Astrocyte (in vitro differentiated cells and primary cell): ENCODE measurements at regions not wholly inside any gene's neighbourhood (a gene's known extent, or its start where the extent isn't known, plus 50 kb on each side); places are given as distances from the start of the nearest gene placed in this dataset.

Experiments used
- DNase-seq: peaks from one replicate; pipeline ENCODE4 v3.0.0-alpha.2; 2010; ENCODE audit warnings: low read depth
- FAIRE-seq: peaks from 2 replicates; lab custom pipeline; 2011; peaks lifted over from hg19 to GRCh38; lab: Jason Lieb, UNC
- H2AFZ ChIP-seq: 2 replicates; pipeline ENCODE4 v1.6.0; 2012; ENCODE audit warnings: low read depth, low read length, inconsistent platforms
- H3K27ac ChIP-seq: 2 replicates; pipeline ENCODE4 v1.5.1; 2011; ENCODE audit warnings: low read depth, low read length, inconsistent platforms
- H3K27me3 ChIP-seq: 2 replicates; pipeline ENCODE4 v1.6.0; 2011; ENCODE audit warnings: low read length, inconsistent platforms; ENCODE audit not compliant: insufficient read depth
- H3K36me3 ChIP-seq: 2 replicates; pipeline ENCODE4 v1.5.1; 2011; ENCODE audit warnings: low read length, inconsistent platforms; ENCODE audit not compliant: insufficient read depth
- H3K4me1 ChIP-seq: 2 replicates; pipeline ENCODE4 v1.5.1; 2011; ENCODE audit warnings: low read length, inconsistent platforms; ENCODE audit not compliant: insufficient read depth
- H3K4me2 ChIP-seq: 2 replicates; pipeline ENCODE4 v1.6.0; 2012; ENCODE audit warnings: low read length, inconsistent platforms
- H3K4me3 ChIP-seq: 2 replicates; pipeline ENCODE4 v1.5.1; 2011; ENCODE audit warnings: low read depth, mild to moderate bottlenecking, low read length, inconsistent platforms; ENCODE audit not compliant: insufficient read depth
- H3K79me2 ChIP-seq: 2 replicates; pipeline ENCODE4 v1.6.0; 2012; ENCODE audit warnings: mild to moderate bottlenecking, low read length, inconsistent platforms; ENCODE audit not compliant: insufficient read depth
- H3K9ac ChIP-seq: 2 replicates; pipeline ENCODE4 v1.6.0; 2012; ENCODE audit warnings: mild to moderate bottlenecking, low read length, inconsistent platforms
- H3K9me3 ChIP-seq: 2 replicates; pipeline ENCODE4 v1.5.1; 2012; ENCODE audit warnings: low read depth, mild to moderate bottlenecking, low read length, inconsistent platforms; ENCODE audit not compliant: insufficient read depth
- H4K20me1 ChIP-seq: 2 replicates; pipeline ENCODE4 v1.6.0; 2012; ENCODE audit warnings: low read length, inconsistent platforms; ENCODE audit not compliant: insufficient read depth
- H3K27ac Mint-ChIP-seq: one replicate; pipeline ENCODE4 v1.8.0; 2021; ENCODE audit warnings: mild to moderate bottlenecking, mixed read lengths; ENCODE audit not compliant: unreplicated experiment
- H3K27me3 Mint-ChIP-seq: one replicate; pipeline ENCODE4 v1.8.0; 2021; ENCODE audit warnings: low read depth, mixed read lengths; ENCODE audit not compliant: unreplicated experiment
- H3K36me3 Mint-ChIP-seq: one replicate; pipeline ENCODE4 v1.8.0; 2021; ENCODE audit warnings: low read depth, mixed read lengths; ENCODE audit not compliant: unreplicated experiment
- H3K4me1 Mint-ChIP-seq: one replicate; pipeline ENCODE4 v1.8.0; 2021; ENCODE audit warnings: low read depth, mixed read lengths; ENCODE audit not compliant: unreplicated experiment
- H3K4me3 Mint-ChIP-seq: one replicate; pipeline ENCODE4 v1.8.0; 2021; ENCODE audit warnings: mild to moderate bottlenecking, moderate library complexity, mixed read lengths; ENCODE audit not compliant: unreplicated experiment
- H3K9me3 Mint-ChIP-seq: one replicate; pipeline ENCODE4 v1.8.0; 2021; ENCODE audit warnings: mild to moderate bottlenecking, mixed read lengths; ENCODE audit not compliant: unreplicated experiment
- CTCF ChIP-seq: IDR thresholded peaks from 2 replicates; pipeline ENCODE4 v1.5.1; 2011; ENCODE audit warnings: low read depth, mild to moderate bottlenecking, inconsistent platforms, low read length, moderate library complexity; ENCODE audit not compliant: insufficient read depth
- EZH2 ChIP-seq: IDR thresholded peaks from 2 replicates; pipeline ENCODE4 v1.6.1; 2012; ENCODE audit warnings: mild to moderate bottlenecking, low read length, inconsistent platforms; ENCODE audit not compliant: insufficient read depth

- H3K9me3 ChIP-seq = no peaks in the 10 kb centered on the region
- Mint-ChIP-seq H3K36me3 (no peaks in the 10 kb centered on the region), H3K27ac (no peak overlapping the region), H3K4me3 (no peak overlapping the region), H3K4me1 (no peaks in the 10 kb centered on the region), H3K27me3 (peaks cover 6% of the 10 kb centered on the region), H3K9me3 (peaks cover 2% of the 10 kb centered on the region)
- no peaks in the 10 kb centered on the region for H3K36me3 ChIP-seq
- DNase-seq (peak; percentile 3), FAIRE-seq (no peak)
- TF ChIP-seq EZH2 (no peak), CTCF (no peak)
- H3K4me3 ChIP-seq = no peak overlapping the region
- H4K20me1 ChIP-seq = no peaks in the 10 kb centered on the region
- H3K4me1 ChIP-seq = no peaks in the 10 kb centered on the region
- H3K4me2 ChIP-seq = no peak overlapping the region
- no peak overlapping the region for H3K9ac ChIP-seq
- H3K27me3 ChIP-seq = no peaks in the 10 kb centered on the region
- H2AFZ ChIP-seq = no peak overlapping the region
- no peak overlapping the region for H3K27ac ChIP-seq
- H3K79me2 ChIP-seq = no peaks in the 10 kb centered on the region
Measured at GRCh38 chr13:108483981-108484380, 145.4 kb upstream of the MYO16 start.

- Histone ChIP-seq H3K9ac (no peak overlapping the region), H4K20me1 (no peaks in the 10 kb centered on the region), H3K36me3 (no peaks in the 10 kb centered on the region), H3K4me2 (no peak overlapping the region), H3K4me1 (no peaks in the 10 kb centered on the region), H3K27me3 (no peaks in the 10 kb centered on the region), H3K4me3 (no peak overlapping the region), H3K9me3 (no peaks in the 10 kb centered on the region), H3K79me2 (no peaks in the 10 kb centered on the region), H3K27ac (no peak overlapping the region), H2AFZ (no peak overlapping the region)
- FAIRE-seq = no peak
- Mint-ChIP-seq H3K36me3 (no peaks in the 10 kb centered on the region), H3K27me3 (peaks cover 16% of the 10 kb centered on the region), H3K4me1 (no peaks in the 10 kb centered on the region), H3K27ac (no peak overlapping the region), H3K9me3 (peaks cover 4% of the 10 kb centered on the region), H3K4me3 (no peak overlapping the region)
- no peak for TF ChIP-seq CTCF
- no peak for TF ChIP-seq EZH2
- DNase-seq = no peak
Measured at GRCh38 chr13:108486096-108486495, 143.3 kb upstream of the MYO16 start.

GRCh38 chr13:108494991-108495645, 134.3 kb upstream of the MYO16 start:
- H3K36me3 ChIP-seq = no peaks in the 10 kb centered on the region
- H3K27ac Mint-ChIP-seq = no peak overlapping the region
- no peaks in the 10 kb centered on the region for H3K36me3 Mint-ChIP-seq
- peak overlapping the region; percentile 53 for H3K4me3 ChIP-seq
- H3K9me3 ChIP-seq = no peaks in the 10 kb centered on the region
- H3K4me1 Mint-ChIP-seq = peaks cover 2% of the 10 kb centered on the region
- H3K9ac ChIP-seq = peak overlapping the region; percentile 35
- peak overlapping the region; percentile 93 for H2AFZ ChIP-seq
- TF ChIP-seq EZH2 = no peak
- no peak for TF ChIP-seq CTCF
- H3K27ac ChIP-seq = no peak overlapping the region
- peaks cover 44% of the 10 kb centered on the region for H3K27me3 Mint-ChIP-seq
- H3K4me2 ChIP-seq = peak overlapping the region; percentile 83
- peaks cover 1% of the 10 kb centered on the region for H3K9me3 Mint-ChIP-seq
- H4K20me1 ChIP-seq = no peaks in the 10 kb centered on the region
- H3K4me1 ChIP-seq = peaks cover 9% of the 10 kb centered on the region
- H3K79me2 ChIP-seq = no peaks in the 10 kb centered on the region
- DNase-seq (no peak), FAIRE-seq (no peak)
- peak overlapping the region; percentile 84 for H3K4me3 Mint-ChIP-seq
- peaks cover 14% of the 10 kb centered on the region for H3K27me3 ChIP-seq
